HuH-7 (cell line): ENCODE measurements at regions not wholly inside any gene's neighbourhood (a gene's known extent, or its start where the extent isn't known, plus 50 kb on each side); places are given as distances from the start of the nearest gene placed in this dataset.
"Not testable (repeated sequence)": the region's sequence is repeated elsewhere in the genome, so short reads cannot be mapped to it uniquely, and the experiment has no call there.

Experiments
- DNase-seq: peaks from one replicate; pipeline ENCODE4 v3.0.0; 2011; ENCODE audit warnings: low spot score

- DNase-seq, result no peak
Measured at GRCh38 chr1:19591482-19592091, 52.5 kb upstream of the NBL1 start.

- DNase-seq, result no peak
Measured at GRCh38 chr1:19585507-19585906, 58.6 kb upstream of the NBL1 start.

GRCh38 chr1:19582318-19582717 is 61.8 kb upstream of the NBL1 start:
- peak; percentile 32 for DNase-seq

GRCh38 chr1:19581381-19581780 is 62.7 kb upstream of the NBL1 start:
- no peak for DNase-seq

- no peak for DNase-seq
Measured at GRCh38 chr1:19577561-19577960, 66.5 kb upstream of the NBL1 start.

GRCh38 chr1:19577036-19577435 is 67.1 kb upstream of the NBL1 start:
- no peak for DNase-seq

- DNase-seq, result no peak
Measured at GRCh38 chr1:19569786-19570185, 74.3 kb upstream of the NBL1 start.

- no peak for DNase-seq
Measured at GRCh38 chr1:19567041-19567440, 77.1 kb upstream of the NBL1 start.

- DNase-seq, result no peak
Measured at GRCh38 chr1:19564366-19564765, 79.0 kb upstream of the CAPZB start.

- DNase-seq, result no peak
Measured at GRCh38 chr1:19563324-19564097, 78.2 kb upstream of the CAPZB start.

GRCh38 chr1:19562847-19563246 is 77.5 kb upstream of the CAPZB start:
- DNase-seq, result no peak

GRCh38 chr1:19560480-19560879 is 75.1 kb upstream of the CAPZB start:
- no peak for DNase-seq

GRCh38 chr1:19559641-19560040 is 74.3 kb upstream of the CAPZB start:
- no peak for DNase-seq

GRCh38 chr1:19557609-19558051 is 72.3 kb upstream of the CAPZB start:
- no peak for DNase-seq

- no peak for DNase-seq
Measured at GRCh38 chr1:19554090-19554489, 68.8 kb upstream of the CAPZB start.

- no peak for DNase-seq
Measured at GRCh38 chr1:19552291-19553010, 67.1 kb upstream of the CAPZB start.

GRCh38 chr1:19551837-19552236 is 66.5 kb upstream of the CAPZB start:
- DNase-seq, result not testable (repeated sequence)

GRCh38 chr1:19550437-19550836 is 65.1 kb upstream of the CAPZB start:
- DNase-seq, result not testable (repeated sequence)

- no peak for DNase-seq
Measured at GRCh38 chr1:19547814-19548213, 62.5 kb upstream of the CAPZB start.

GRCh38 chr1:19536519-19536918 is 51.2 kb upstream of the CAPZB start:
- no peak for DNase-seq

GRCh38 chr1:19535214-19535613 is 49.9 kb upstream of the CAPZB start:
- no peak for DNase-seq
